GM18498 (cell line): ENCODE measurements at regions not wholly inside any gene's neighbourhood (a gene's known extent, or its start where the extent isn't known, plus 50 kb on each side); places are given as distances from the start of the nearest gene placed in this dataset.

Source experiments
- ATAC-seq: cut with Tn5 transposase; IDR thresholded peaks from one replicate; pipeline ENCODE4 v1.9.1; 2021; ENCODE audit warnings: mild to moderate bottlenecking, moderate library complexity; ENCODE audit not compliant: unreplicated experiment

DNA sequence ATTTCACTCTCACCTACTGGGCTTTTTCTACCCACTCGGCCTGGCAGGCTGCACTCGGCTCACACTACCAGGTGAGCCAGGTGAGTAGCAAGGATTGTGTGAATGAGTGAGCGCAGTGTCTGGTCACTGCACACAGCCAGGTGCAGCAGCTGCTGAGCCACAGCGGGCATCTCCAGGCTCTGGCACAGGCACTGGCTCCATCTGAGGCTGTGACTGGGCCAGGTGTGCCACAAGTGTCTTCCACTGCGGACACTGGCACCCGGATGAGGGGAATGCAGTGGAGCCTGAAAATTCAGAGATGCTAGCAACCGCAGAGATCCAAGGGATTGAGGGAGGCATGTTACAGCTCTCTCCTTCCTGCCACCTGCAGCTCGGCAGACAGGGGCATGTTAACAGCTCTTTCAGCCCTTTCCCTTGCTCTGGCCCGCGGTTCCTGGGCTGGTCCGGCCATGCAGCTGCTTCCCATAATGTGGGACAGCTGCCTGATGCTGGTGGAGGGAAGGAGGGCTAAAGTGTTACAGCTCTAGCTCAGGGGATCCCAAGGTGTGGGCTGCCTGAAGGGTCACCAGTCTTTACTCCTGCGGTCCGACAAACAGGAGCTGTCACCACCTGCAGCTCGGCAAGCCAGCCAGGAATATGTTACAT is 1038.3 kb downstream of the AMY1C start:
- ATAC-seq: no peak

DNA sequence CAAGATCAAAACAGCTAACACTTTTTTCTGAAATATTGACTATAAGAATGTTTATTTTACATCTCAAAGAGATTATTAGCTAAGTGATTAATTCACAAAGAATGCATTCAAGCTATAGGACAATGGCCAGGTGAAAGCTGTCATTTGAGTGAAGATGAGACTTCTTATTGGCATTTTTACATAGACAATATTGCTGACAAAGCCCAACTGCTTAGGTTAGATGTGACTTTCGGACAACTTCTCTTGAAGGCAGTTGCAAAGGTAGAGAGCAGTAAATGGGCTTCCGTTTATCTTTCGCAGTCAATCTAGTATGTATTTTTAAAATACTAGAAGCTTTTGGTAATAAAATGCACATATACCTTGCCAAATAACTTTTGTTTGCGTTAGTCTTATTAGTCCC is 1041.3 kb downstream of the AMY1C start:
- no peak for ATAC-seq

DNA sequence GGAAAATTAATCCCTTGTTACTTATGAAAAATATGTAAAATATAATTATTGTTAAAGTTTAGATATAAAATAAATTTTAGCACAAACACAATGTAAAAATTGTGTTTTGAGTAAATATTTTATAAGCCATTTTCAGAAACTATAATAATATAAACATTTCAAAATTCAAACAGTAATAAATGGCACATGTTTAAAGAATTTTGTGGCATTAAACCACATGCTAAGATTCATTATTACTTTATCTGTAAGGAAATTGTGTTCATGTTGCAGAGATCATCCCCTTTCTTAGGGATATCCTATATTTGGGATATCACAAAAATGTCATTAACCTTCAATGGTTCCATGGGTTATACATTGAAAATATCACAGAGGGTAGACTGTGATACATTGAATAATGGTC is 1044.3 kb downstream of the AMY1C start:
- ATAC-seq: no peak

DNA sequence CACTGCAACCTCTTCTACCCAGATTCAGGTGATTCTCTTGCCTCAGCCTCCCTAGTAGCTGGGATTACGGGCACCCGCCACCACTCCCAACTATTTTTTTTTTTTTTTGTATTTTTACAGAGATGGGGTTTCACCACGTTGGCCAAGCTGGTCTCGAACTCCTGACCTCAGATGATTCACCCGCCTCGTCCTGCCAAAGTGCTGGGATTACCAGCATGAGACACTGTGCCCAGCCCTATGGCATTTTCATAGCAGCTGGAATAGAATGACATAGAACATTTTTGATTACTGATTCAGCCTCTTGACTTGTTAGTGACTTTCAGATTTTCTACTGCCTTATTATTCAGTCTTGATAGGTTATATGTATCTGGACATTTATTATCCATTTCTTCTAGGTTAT is 1046.2 kb downstream of the AMY1C start:
- no peak for ATAC-seq

DNA sequence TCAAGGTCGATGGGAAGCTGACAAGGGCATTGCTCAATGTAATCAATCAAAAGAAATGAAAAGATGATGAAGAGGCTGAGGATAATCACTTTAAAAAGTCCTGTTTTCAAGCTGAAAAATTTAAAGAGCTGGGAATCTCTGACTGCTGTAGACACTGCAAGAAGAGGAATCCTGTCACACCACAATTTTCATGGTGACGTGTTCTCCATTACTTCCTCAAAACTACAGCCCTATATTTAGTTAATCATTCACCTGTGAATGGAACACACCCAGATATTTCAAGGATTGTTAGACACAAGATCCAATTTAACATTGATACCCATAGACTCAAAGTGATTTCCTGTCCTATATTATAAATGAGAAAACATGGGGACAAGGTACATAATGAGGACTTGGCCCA is 1048.3 kb downstream of the AMY1C start:
- ATAC-seq: no peak

DNA sequence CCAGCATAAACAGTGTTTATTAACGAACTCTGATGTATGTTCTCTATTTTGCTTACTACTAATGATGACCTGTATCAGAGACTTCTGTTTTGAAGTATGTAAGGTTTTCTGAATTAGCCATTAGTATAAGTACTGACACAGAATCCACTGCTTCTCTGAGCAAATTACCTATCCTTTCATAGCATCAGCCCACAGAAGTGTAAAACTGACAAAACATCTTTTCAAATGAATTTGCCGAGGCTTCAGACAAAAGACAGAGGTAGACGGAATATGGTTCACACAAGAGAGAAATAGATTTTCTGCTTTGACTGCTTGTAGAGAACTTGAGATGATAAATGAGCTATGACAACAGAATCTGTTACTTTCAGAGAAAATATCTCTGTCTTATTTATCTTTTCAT is 1051.6 kb downstream of the AMY1C start:
- ATAC-seq: no peak

DNA sequence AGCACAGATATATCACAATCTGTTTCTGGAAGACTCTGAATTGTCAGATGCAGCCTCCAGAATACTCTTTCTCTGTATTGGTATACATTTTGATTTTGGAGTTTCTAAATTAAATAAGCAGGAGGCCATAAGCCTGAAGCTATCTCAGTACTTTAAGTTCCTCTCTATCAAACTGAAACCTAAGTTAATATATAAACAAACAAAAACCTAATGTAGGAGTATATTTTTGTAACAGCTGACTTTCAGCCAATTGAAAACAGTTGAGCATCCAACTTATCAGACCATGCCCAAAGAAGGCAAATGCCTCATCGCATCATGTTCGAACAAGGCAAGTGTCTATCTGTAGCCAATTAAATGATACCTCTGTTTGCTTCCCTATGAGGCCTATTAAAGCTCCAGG is 1054.4 kb downstream of the AMY1C start:
- ATAC-seq: no peak

DNA sequence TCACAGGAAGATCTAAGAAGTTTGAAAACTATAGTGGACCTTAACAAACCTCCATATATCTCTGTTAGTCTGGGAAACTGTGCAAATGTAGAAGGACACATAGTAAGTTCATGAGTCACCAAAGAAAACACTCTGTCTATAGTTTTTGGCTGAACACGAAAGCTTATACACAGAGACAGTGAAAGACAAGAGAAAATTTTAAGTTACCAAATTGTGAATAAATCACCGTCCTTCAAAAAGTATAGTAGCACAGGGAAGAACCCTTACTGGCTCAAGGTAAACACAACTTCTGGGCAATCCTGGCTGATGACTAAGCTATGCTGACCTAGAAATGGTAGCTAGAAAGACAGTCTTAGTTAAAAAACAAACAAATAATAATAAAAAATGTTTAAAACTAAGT is 1057.9 kb downstream of the AMY1C start:
- no peak for ATAC-seq

DNA sequence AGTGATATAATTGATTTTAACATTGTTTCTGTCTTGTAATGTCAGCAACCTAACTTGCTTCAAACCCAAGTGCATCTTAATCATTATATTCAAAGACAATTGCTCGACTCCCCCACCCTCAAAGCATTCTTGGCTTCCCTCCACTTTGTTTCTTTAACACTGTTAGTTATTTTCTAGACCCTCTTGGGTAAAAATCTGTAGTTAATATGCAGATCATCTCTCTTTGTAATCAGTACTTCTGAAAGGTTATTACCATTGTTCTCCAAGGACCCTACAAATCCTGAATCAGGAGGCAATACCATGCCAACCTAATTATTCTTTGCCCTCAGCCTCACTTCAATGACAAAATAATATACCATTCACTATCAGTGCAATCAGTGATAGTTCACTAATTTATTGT is 1075.7 kb downstream of the AMY1C start:
- ATAC-seq: no peak

DNA sequence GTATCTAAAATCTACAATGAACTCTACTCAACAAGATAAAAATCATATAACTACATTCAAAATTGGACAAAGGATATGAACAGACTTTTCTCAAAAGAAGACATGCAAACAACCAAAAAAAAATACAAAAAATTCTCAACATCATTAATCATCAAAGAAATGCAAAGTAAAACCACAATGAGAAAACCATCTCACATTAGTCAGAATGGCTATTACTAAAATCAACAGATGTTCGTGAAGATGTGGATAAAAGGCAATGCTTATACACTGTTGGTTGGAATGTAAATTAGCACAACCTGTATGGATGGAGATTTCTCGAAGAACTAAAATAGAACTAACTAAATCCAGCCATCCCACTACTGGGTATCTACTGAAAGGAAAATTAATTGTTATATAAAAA is 1080.8 kb downstream of the AMY1C start:
- no peak for ATAC-seq

DNA sequence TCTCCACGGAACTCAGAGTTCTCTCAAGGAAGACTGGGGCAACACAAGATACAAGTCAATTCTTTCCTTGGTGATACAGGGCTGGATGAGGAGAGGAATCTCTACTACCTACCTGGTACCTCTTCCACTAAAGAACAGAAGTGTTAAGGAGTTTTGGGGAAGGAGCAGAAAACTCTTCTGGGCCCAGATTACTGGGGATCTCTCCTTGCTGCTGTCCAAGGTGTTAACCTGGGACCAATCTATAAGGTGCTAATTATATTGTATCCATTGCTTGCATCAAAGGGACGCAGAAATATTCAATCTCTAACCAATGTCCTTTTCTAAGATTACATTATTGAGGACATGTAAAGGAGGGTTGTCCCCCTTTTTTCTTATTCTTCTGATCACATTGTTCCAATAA is 1102.5 kb downstream of the AMY1C start:
- ATAC-seq: no peak

DNA sequence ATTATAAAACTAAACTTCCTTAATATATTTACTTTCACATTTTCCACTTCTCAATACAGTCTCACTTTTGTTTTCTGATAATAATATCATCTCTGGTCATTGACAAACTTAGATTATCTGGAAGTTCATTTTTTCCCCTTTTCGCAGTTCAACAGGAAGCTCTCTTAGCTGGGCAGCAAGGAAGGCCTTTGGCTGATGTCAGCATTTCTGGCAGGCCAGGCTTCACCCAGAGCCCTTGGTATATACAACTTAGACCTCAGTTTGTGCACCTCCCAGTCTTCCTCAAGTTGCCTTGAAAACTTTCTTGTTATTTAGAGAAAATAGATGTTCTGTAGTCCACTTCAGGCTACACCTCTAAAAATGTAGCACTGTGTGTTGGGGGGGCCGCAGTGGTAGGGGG is 1103.6 kb downstream of the AMY1C start:
- no peak for ATAC-seq

DNA sequence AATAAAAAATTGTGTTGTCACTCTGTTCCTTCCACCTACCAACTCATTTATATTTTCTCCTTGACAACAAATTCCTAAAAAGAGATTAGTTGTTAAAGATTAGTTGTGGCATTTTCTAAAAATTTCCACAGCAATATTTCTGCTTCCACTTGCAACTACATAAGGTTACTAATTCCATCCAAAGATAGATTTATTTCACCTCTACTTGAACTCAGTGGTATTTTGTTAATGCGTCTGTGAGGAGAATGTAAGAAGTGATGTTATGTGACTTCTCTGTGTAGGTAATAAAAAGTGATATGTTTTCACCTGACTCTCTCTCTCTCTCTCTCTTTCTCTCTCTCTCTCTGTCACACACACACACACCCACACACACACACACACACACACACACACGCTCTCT is 1104.8 kb downstream of the AMY1C start:
- no peak for ATAC-seq

DNA sequence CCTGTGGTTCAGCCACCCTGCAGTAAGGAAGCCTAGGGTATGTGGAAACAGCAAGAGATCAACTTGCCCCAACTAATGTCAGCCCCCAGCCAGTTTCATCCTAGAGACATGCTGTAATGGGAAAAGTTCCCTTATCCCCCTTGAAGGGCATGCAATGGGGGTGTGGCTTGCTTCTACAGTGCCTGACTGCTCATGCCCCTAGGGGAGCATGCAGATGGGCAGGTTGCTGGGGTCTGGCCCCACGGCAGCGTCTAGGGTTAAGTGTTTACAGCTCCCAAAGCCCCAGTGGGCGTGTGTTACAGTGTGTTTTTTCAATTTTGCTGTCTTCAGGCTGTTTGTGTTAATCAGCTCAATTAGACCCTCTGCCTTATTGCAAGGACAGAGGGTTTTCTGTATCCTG is 1105.9 kb downstream of the AMY1C start:
- ATAC-seq: no peak

DNA sequence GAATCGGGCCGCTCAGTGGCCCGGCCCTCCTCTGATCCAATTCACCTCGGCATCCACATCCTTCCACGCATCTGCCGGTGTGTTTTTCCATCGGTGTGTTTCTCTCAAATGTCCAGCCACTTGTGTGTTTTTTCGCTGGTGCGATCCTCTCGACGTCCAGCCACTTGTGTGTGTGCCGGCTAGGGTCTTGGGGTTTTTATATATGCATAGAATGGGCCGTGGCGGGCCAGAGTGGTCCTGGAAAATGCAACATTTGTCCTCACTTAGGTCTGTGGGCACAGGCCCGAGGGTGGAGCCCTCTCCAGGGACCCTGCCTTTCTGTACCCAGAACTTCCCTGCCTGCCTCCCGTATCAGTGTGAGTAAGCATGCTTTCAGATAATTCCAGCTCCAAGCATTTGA is 1106.4 kb downstream of the AMY1C start:
- ATAC-seq: no peak

DNA sequence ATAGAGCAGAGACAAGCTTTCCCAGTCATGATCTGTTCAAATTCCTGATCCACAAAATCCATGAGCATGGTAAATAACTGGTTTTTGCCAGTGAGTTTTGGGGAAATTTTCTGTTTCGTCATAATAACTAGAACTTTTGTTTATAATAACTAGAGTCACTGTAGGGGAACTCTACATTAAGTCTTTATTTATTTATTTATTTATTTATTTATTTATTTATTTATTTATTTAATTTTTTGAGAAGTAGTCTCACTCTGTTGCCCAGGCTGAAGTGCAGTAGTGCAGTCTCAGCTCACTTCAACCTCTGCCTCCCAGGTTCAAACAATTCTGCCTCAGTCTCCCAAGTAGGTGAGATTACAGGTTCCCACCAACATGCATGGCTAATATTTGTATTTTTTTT is 1106.8 kb downstream of the AMY1C start:
- ATAC-seq: no peak

DNA sequence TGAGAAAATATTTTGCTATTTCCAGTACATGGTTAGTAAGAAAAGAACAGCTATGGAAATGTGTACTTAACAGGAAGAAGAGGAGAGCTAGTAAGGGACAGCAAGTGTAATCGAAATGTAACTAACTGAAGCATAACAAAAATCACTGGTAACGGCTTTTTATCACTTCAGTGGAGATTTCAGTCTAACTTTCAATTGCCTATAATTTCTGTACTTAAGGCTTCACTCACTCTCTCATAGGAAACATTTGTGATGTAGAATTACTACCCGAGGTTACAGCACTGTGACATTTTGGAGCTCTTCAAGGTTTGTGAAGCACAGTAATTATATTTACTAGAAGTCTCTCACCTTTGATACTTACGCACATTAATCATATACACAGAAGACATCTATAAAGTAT is 1119.1 kb downstream of the AMY1C start:
- no peak for ATAC-seq

DNA sequence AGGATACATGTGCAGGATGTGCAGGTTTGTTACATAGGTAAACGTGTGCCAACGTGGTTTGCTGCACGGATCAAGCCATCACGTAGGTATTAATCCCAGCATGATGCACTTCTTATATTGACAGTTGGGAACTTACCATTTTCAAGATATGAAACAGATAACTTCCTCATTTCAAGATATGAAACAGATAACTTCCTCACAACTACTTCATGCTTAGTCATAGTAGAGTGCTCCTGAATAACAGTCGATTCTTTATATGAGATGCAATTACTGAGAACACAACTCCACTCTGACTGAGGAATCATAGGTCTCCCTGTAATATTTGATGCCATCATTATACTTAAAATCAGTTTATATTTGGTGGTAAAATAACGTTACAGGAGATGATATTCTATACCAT is 1124.3 kb downstream of the AMY1C start:
- peak; percentile 85 for ATAC-seq

DNA sequence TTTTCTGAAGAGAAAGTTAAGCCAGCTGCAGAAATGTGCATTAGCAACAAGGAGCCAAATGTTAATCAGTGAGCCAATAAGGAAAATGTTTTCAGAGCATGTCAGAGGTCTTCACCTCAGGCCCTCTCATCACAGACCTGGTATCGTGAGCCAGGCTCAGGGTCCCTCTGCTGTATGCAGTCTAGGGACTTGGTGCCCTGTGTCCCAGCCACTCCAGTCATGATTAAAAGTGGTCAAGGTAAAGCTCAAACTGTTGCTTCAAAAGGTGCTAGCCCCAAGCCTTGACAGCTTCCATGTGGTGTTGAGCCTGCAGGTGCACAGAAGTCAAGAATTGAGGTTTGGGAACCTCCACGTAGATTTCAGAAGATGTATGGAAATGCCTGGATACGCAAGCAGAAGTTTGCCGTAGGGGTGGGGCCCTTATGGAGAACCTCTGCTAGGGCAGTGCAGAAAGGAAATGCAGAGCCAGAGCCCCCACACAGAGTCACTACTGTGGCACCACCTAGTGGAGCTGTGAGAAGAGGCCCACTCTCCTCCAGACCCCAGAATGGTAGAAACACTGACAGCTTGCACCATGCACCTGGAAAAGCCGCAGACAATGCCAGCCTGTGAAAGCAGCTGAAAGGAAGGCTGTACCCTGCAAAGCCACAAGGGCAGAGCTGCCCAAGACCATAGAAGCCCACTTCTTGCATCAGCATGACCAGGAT is 1128.7 kb downstream of the AMY1C start:
- no peak for ATAC-seq

DNA sequence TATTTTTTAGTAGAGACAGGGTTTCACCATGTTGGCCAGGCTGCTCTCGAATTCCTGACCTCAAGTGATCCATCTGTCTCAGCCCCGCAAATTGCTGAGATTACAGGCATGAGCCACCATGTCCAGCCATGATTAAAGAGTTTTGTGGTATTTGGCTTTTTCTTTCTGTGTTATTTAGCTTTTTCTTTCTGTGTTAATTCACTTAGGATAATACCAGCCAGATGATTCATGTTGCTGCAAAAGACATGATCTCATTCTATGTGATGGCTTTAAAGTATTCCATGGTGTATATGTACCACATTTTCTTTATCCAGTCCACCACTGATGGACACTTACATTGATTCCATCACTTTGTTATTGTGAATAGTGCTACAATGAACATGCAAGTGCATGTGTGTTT is 1135.2 kb downstream of the AMY1C start:
- no peak for ATAC-seq

DNA sequence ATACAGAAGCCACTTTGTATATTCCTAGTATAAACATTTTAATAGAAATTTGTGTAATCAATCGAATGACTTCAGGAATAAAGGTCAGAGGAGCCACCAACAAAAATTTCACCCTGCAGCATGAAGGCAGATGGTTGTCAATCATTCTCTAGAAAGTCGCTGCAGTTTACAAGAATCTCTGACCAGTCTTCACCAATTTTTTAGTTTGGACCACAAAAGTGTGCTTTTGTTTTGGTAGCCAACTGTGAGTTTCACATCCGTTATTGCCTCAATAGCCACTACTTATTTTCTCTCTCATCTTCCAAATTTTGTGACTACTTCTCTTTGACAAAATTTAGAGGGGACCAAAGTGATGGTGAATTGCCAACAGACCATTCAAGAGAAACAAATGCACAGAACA is 1155.6 kb downstream of the AMY1C start:
- no peak for ATAC-seq

DNA sequence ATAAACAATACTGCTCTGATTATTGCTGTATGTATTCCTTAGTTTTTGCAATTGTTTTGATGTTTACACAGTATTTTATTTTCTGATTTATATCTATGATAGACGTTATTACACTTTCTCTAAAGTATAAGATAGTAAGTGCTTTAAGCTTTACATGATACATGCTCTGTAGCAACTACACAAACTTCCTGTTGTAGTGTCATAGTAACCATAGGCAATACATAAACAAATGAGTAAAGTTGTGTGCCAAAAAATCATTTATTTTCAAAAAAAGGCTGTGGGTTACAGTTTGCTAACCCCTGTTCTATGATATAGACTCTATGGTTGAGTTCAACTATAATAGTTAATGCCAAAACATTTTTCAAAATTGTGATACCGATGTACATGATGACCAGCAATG is 1156.4 kb downstream of the AMY1C start:
- no peak for ATAC-seq

DNA sequence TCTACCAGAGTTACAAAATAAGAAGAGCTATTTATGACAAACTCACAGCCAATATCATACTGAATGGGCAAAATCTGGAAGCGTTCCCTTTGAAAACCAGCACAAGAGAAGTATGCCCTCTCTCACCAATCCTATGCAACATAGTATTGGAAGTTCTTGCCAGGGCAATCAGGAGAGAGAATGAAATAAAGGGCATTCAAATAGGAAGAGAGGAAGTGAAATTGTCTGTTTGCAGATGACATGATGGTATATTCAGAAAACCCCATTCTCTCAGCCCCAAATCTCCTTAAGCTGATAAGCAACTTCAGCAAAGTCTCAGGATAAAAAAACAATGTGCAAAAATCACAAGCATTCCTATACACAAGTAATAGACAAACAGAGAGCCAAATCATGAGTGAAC is 1169.5 kb downstream of the AMY1C start:
- ATAC-seq: no peak
